SJSA1 (cell line): ENCODE measurements at regions not wholly inside any gene's neighbourhood (a gene's known extent, or its start where the extent isn't known, plus 50 kb on each side); places are given as distances from the start of the nearest gene placed in this dataset.
"Not testable (repeated sequence)": the region's sequence is repeated elsewhere in the genome, so short reads cannot be mapped to it uniquely, and the experiment has no call there.

Experiments used
- DNase-seq, 2 experiments: peaks; one replicate each; pipeline ENCODE4 v3.0.0-alpha.2; 2015 to 2020; ENCODE audit warnings: low spot score in 2 of 2, low read depth in 1 of 2
- H3K27ac ChIP-seq: fragments of 250-450 bp; sonication (Bioruptor Pico); 2 replicates; pipeline ENCODE4 v1.5.1; 2020; ENCODE audit warnings: mild to moderate bottlenecking, moderate library complexity
- H3K27me3 ChIP-seq: fragments of 250-450 bp; sonication (Bioruptor Pico); replicated peaks from 2 replicates; pipeline ENCODE4 v1.5.1; 2020; ENCODE audit warnings: mild to moderate bottlenecking, moderate library complexity
- H3K36me3 ChIP-seq: fragments of 250-450 bp; sonication (Bioruptor Pico); 2 replicates; pipeline ENCODE4 v1.5.1; 2020; ENCODE audit warnings: mild to moderate bottlenecking
- H3K4me1 ChIP-seq: fragments of 250-450 bp; sonication (Bioruptor Pico); replicated peaks from 2 replicates; pipeline ENCODE4 v1.6.1; 2021; ENCODE audit warnings: mild to moderate bottlenecking
- H3K4me3 ChIP-seq: fragments of 250-450 bp; sonication (Bioruptor Pico); 2 replicates; pipeline ENCODE4 v1.5.1; 2020; ENCODE audit warnings: mild to moderate bottlenecking
- H3K9me3 ChIP-seq: fragments of 250-450 bp; sonication (Bioruptor Pico); replicated peaks from 2 replicates; pipeline ENCODE4 v1.5.1; 2020; ENCODE audit warnings: mild to moderate bottlenecking

GRCh38 chr6:88458662-88459061, 292.5 kb upstream of the CNR1 start:
- Histone ChIP-seq H3K36me3 (no peaks in the 10 kb centered on the region), H3K27ac (no peak overlapping the region), H3K9me3 (no peaks in the 10 kb centered on the region), H3K4me1 (no peaks in the 10 kb centered on the region), H3K4me3 (no peak overlapping the region), H3K27me3 (peaks cover 6% of the 10 kb centered on the region; the same call in 1 of the 2 replicates)
- no peak for DNase-seq

- H3K36me3 ChIP-seq: no peaks in the 10 kb centered on the region
- no peak overlapping the region for H3K4me3 ChIP-seq
- no peaks in the 10 kb centered on the region; the same call in 1 of the 2 replicates for H3K27me3 ChIP-seq
- no peaks in the 10 kb centered on the region for H3K4me1 ChIP-seq
- no peaks in the 10 kb centered on the region for H3K9me3 ChIP-seq
- H3K27ac ChIP-seq: no peak overlapping the region
- DNase-seq: no peak
Measured at GRCh38 chr6:88456221-88456859, 290.2 kb upstream of the CNR1 start.

DNA sequence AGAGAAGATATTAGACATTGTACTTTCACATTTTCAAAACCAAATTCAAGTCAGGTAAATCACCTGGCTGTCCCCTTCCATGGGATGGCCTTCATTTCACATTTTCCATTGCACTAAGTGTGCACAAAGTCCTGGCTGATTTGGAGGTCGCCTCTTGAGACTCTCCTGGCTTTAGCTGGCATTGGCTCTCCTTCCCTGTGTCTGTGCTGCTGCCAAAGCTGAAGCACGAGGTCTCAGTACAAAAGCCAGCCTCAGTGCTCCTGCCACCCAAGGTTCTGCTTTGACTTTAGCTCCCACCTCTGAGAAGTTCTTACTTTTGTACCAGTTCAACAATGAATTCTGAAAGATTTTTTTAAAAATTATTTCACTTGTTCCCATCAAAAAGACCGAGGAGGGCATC, 289.2 kb upstream of the CNR1 start:
- Histone ChIP-seq H3K27me3 (no peaks in the 10 kb centered on the region; the same call in none of the 2 replicates), H3K27ac (no peak overlapping the region), H3K4me1 (no peaks in the 10 kb centered on the region), H3K9me3 (no peaks in the 10 kb centered on the region), H3K4me3 (no peak overlapping the region), H3K36me3 (no peaks in the 10 kb centered on the region)
- DNase-seq: no peak

DNA sequence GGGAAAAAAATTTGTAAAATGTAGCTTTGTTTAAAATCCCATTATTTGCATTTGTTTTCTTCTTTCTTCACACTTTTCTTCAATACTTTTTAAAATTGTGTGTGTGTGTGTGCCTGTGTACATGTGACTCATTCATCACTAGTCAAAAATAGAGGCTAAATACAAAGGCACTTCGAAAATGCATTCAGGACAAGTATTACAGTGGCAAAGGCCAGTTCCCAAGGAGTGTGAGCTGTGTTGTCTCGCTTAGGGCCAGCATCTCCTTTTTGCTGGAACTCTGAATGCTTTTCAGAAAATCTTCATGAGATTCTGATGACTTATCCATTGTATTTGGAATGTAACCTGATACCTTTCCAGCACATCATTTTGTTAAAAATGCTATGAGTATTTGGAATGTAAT, 288.5 kb upstream of the CNR1 start:
- no peak overlapping the region for H3K27ac ChIP-seq
- no peak for DNase-seq
- no peaks in the 10 kb centered on the region; the same call in none of the 2 replicates for H3K27me3 ChIP-seq
- H3K9me3 ChIP-seq: no peaks in the 10 kb centered on the region
- no peak overlapping the region for H3K4me3 ChIP-seq
- no peaks in the 10 kb centered on the region for H3K4me1 ChIP-seq
- H3K36me3 ChIP-seq: no peaks in the 10 kb centered on the region

GRCh38 chr6:88449770-88450169, 283.6 kb upstream of the CNR1 start:
- no peaks in the 10 kb centered on the region for H3K9me3 ChIP-seq
- no peaks in the 10 kb centered on the region for H3K4me1 ChIP-seq
- H3K27me3 ChIP-seq: no peaks in the 10 kb centered on the region; the same call in none of the 2 replicates
- no peaks in the 10 kb centered on the region for H3K36me3 ChIP-seq
- H3K4me3 ChIP-seq: no peak overlapping the region
- H3K27ac ChIP-seq: no peak overlapping the region
- DNase-seq: no peak

GRCh38 chr6:88445188-88445965, 279.2 kb upstream of the CNR1 start:
- H3K27ac ChIP-seq: no peak overlapping the region
- no peak for DNase-seq
- H3K27me3 ChIP-seq: no peaks in the 10 kb centered on the region
- no peaks in the 10 kb centered on the region for H3K9me3 ChIP-seq
- no peak overlapping the region for H3K4me3 ChIP-seq
- H3K36me3 ChIP-seq: no peaks in the 10 kb centered on the region
- H3K4me1 ChIP-seq: no peaks in the 10 kb centered on the region

DNA sequence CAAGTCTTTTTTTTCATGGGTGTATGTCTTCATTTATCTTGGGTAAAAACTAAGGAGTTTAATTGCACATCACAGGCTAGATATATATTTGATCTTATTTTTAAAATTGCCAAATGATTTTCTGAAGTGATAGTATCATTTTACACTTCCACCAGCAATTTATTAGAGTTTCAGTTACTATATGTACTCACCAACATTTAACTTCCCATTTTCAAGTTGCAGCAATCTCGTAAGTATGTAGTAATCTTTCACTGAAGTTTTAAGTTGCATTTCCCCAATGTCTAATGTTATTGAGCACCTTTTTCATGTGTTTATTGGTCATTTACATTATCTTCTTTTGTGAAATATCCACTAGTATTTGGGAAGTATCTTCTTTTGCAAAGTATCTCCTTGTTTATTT, 277.4 kb upstream of the CNR1 start:
- Histone ChIP-seq H3K4me1 (no peaks in the 10 kb centered on the region), H3K36me3 (no peaks in the 10 kb centered on the region), H3K9me3 (no peaks in the 10 kb centered on the region), H3K27ac (no peak overlapping the region), H3K4me3 (no peak overlapping the region), H3K27me3 (no peaks in the 10 kb centered on the region)
- no peak for DNase-seq

GRCh38 chr6:88442737-88443136, 276.6 kb upstream of the CNR1 start:
- Histone ChIP-seq H3K9me3 (no peaks in the 10 kb centered on the region), H3K4me1 (no peaks in the 10 kb centered on the region), H3K27ac (no peak overlapping the region), H3K4me3 (no peak overlapping the region), H3K27me3 (no peaks in the 10 kb centered on the region), H3K36me3 (no peaks in the 10 kb centered on the region)
- DNase-seq: no peak

DNA sequence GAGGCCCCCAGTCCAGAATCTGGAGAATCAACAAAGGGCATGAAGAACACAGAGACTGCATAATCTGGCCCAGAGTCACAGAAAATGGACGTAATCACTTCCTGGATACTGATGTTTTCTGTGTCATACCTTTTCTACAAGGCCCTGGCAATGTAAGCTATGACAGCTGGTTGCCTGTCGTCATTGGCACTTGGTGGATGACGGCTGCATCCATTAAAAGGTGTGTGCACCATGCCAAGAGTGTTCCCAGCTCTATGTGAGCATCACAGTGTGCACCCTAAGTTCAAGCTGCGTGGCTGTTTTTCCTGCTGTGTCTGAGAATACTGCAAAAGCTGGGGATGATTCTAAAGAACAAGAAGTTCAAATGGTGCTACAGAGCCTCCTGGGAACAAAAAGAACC, 275.2 kb upstream of the CNR1 start:
- no peak overlapping the region for H3K4me3 ChIP-seq
- H3K27ac ChIP-seq: no peak overlapping the region
- no peaks in the 10 kb centered on the region for H3K9me3 ChIP-seq
- H3K27me3 ChIP-seq: no peaks in the 10 kb centered on the region
- H3K36me3 ChIP-seq: no peaks in the 10 kb centered on the region
- no peaks in the 10 kb centered on the region for H3K4me1 ChIP-seq
- no peak for DNase-seq

DNA sequence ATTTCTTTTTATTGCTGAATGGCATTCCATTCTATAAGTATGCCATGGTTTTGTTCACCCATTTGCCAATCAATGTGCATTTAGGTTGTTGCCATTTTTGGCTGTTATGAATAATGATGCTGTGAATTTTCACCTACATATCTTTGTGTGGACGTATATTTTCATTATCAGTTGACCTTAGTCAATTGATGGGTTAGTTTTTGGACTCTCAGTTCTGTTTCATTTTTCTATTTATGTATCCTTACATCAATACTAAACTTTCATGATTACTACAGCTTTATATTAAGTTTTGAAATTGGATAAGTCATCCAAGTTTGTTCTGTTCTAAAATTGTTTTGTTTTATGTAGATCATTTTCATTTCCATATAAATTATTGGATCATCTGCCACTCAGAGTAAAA, 261.9 kb upstream of the CNR1 start:
- no peak for DNase-seq
- Histone ChIP-seq H3K27ac (no peak overlapping the region), H3K9me3 (no peaks in the 10 kb centered on the region)

DNA sequence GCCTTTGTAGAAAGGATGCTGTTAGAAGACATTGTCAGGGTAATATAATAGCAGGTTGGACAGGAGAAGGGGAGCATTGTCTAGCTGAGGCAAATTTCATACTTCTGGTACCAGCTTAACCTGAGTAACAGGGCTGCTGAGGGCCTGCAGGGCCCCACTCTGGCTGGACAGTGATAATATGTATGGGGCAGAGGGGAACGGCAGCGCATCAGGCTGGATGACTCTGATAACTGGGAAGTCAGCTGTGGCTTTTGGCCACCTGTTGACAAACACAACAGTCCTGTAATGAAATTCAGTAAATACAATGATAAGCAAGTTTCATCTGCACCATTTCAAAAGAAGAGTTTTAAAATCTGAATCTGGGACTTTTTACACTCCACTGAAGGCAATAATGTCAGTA, 259.9 kb upstream of the CNR1 start:
- H3K4me3 ChIP-seq: no peak overlapping the region
- no peaks in the 10 kb centered on the region for H3K9me3 ChIP-seq
- H3K36me3 ChIP-seq: no peaks in the 10 kb centered on the region
- no peaks in the 10 kb centered on the region for H3K27me3 ChIP-seq
- H3K27ac ChIP-seq: no peak overlapping the region
- no peaks in the 10 kb centered on the region for H3K4me1 ChIP-seq
- DNase-seq: no peak

More for the DNA sequence above, 261.9 kb upstream of the CNR1 start:
- H3K4me1 ChIP-seq: no peaks in the 10 kb centered on the region
- H3K4me3 ChIP-seq: no peak overlapping the region
- H3K36me3 ChIP-seq: no peaks in the 10 kb centered on the region
- H3K27me3 ChIP-seq: no peaks in the 10 kb centered on the region

GRCh38 chr6:88422831-88423230, 256.7 kb upstream of the CNR1 start:
- no peaks in the 10 kb centered on the region for H3K4me1 ChIP-seq
- H3K4me3 ChIP-seq: no peak overlapping the region
- H3K36me3 ChIP-seq: no peaks in the 10 kb centered on the region
- DNase-seq: no peak
- H3K27ac ChIP-seq: no peak overlapping the region
- no peaks in the 10 kb centered on the region for H3K9me3 ChIP-seq
- H3K27me3 ChIP-seq: no peaks in the 10 kb centered on the region

GRCh38 chr6:88420967-88421488, 254.9 kb upstream of the CNR1 start:
- not testable (repeated sequence) for H3K27ac ChIP-seq, H3K36me3 ChIP-seq, H3K9me3 ChIP-seq, H3K27me3 ChIP-seq, DNase-seq, H3K4me1 ChIP-seq, H3K4me3 ChIP-seq
